ENCODE measurements at regions not wholly inside any gene's neighbourhood (a gene's known extent, or its start where the extent isn't known, plus 50 kb on each side); places are given as distances from the start of the nearest gene placed in this dataset.

- no peak for DNase-seq (ENCODE audit: low spot score)
These were observed 344.4 kb upstream of the CADM1 start for GRCh38 chr11:115848611-115849010.

- DNase-seq (ENCODE audit: low spot score) = no peak
These were observed 343.9 kb upstream of the CADM1 start for GRCh38 chr11:115848080-115848479.

GRCh38 chr11:115845872-115846271 lies 341.7 kb upstream of the CADM1 start:
- DNase-seq (ENCODE audit: low spot score) = no peak

GRCh38 chr11:115843685-115844084 lies 339.5 kb upstream of the CADM1 start:
- DNase-seq (ENCODE audit: low spot score) = no peak

GRCh38 chr11:115843111-115843510 lies 338.9 kb upstream of the CADM1 start:
- no peak for DNase-seq (ENCODE audit: low spot score)

- DNase-seq (ENCODE audit: low spot score) = no peak
These were observed 315.8 kb upstream of the CADM1 start for GRCh38 chr11:115820026-115820425.

- no peak for DNase-seq (ENCODE audit: low spot score)
These were observed 314.8 kb upstream of the CADM1 start for GRCh38 chr11:115819014-115819413.

GRCh38 chr11:115817844-115818468 lies 313.7 kb upstream of the CADM1 start:
- no peak for DNase-seq (ENCODE audit: low spot score)

- DNase-seq (ENCODE audit: low spot score) = no peak
These were observed 304.2 kb upstream of the CADM1 start for GRCh38 chr11:115808351-115808940.

- DNase-seq (ENCODE audit: low spot score) = peak; percentile 70
These were observed 301.8 kb upstream of the CADM1 start for GRCh38 chr11:115806056-115806455.

- DNase-seq (ENCODE audit: low spot score) = no peak
These were observed 299.0 kb upstream of the CADM1 start for GRCh38 chr11:115803073-115803740.

GRCh38 chr11:115802641-115803040 lies 298.4 kb upstream of the CADM1 start:
- no peak for DNase-seq (ENCODE audit: low spot score)

GRCh38 chr11:115792903-115793302 lies 288.7 kb upstream of the CADM1 start:
- DNase-seq (ENCODE audit: low spot score) = no peak

- DNase-seq (ENCODE audit: low spot score) = no peak
These were observed 283.1 kb upstream of the CADM1 start for GRCh38 chr11:115787302-115787701.

GRCh38 chr11:115784796-115785521 lies 280.7 kb upstream of the CADM1 start:
- no peak for DNase-seq (ENCODE audit: low spot score)

GRCh38 chr11:115780646-115781362 lies 276.6 kb upstream of the CADM1 start:
- DNase-seq (ENCODE audit: low spot score) = no peak

- no peak for DNase-seq (ENCODE audit: low spot score)
These were observed 274.9 kb upstream of the CADM1 start for GRCh38 chr11:115778928-115779650.

GRCh38 chr11:115776916-115777315 lies 272.7 kb upstream of the CADM1 start:
- DNase-seq (ENCODE audit: low spot score) = no peak

GRCh38 chr11:115775846-115776245 lies 271.6 kb upstream of the CADM1 start:
- no peak for DNase-seq (ENCODE audit: low spot score)

GRCh38 chr11:115774756-115775155 lies 270.5 kb upstream of the CADM1 start:
- no peak for DNase-seq (ENCODE audit: low spot score)

- DNase-seq (ENCODE audit: low spot score) = no peak
These were observed 265.7 kb upstream of the CADM1 start for GRCh38 chr11:115769891-115770290.

GRCh38 chr11:115767883-115768282 lies 263.7 kb upstream of the CADM1 start:
- DNase-seq (ENCODE audit: low spot score) = no peak
